Endothelial cell of umbilical vein (primary cell): ENCODE measurements at regions not wholly inside any gene's neighbourhood (a gene's known extent, or its start where the extent isn't known, plus 50 kb on each side); places are given as distances from the start of the nearest gene placed in this dataset.

Experiments used
- BruUV-seq: library from RNA; stranded (reverse); fragments of 400-500 nt; replicated peaks from 2 replicates; lab custom pipeline; 2021; lab: Mats Ljungman, UMichigan
- CTCF ChIA-PET: fragments of 300-600, 350-600 bp; sonication (Branson Sonifier 250); formaldehyde crosslinking; loops from one replicate; lab custom pipeline; 2021; ENCODE audit warnings: antibody characterized with exemption, inconsistent platforms; lab: Charles Lee
- POLR2A ChIA-PET: fragments of 300-600, 350-600 bp; sonication (Branson Sonifier 250); formaldehyde crosslinking; loops from one replicate; lab custom pipeline; 2021; ENCODE audit warnings: antibody characterized with exemption, inconsistent platforms; lab: Charles Lee
- DNase-seq: peaks from one replicate; pipeline ENCODE4 v3.0.0-alpha.2; 2011; ENCODE audit warnings: low read depth, low spot score
- FAIRE-seq: peaks from 2 replicates; lab custom pipeline; 2011; peaks lifted over from hg19 to GRCh38; lab: Jason Lieb, UNC
- H2AFZ ChIP-seq: 2 replicates; pipeline ENCODE4 v1.6.0; 2012; ENCODE audit warnings: low read depth, low read length, control low read depth, inconsistent platforms
- H3K27ac ChIP-seq: 2 replicates; pipeline ENCODE4 v1.5.1; 2011; ENCODE audit warnings: low read depth, mild to moderate bottlenecking, control low read depth, low read length, moderate library complexity; ENCODE audit not compliant: insufficient read depth
- H3K27me3 ChIP-seq, 2 experiments: 2 replicates each; pipeline versions ENCODE4 v1.6.0 to v1.6.1; 2011; ENCODE audit warnings: low read length in 2 of 2, mixed read lengths in 1 of 2; ENCODE audit not compliant: control insufficient read depth in 2 of 2, insufficient read depth in 2 of 2
- H3K36me3 ChIP-seq, 2 experiments: 2 replicates in 1 of 2; 3 replicates in 1 of 2; pipeline ENCODE4 v1.5.1; 2011; ENCODE audit warnings: low read length in 2 of 2, mild to moderate bottlenecking in 1 of 2, moderate library complexity in 1 of 2; ENCODE audit not compliant: control insufficient read depth in 2 of 2, insufficient read depth in 2 of 2; ENCODE audit errors: extremely low read depth in 1 of 2
- H3K4me1 ChIP-seq: 3 replicates; pipeline ENCODE4 v1.5.1; 2011; ENCODE audit warnings: mild to moderate bottlenecking, low read length; ENCODE audit not compliant: control insufficient read depth, insufficient read depth; ENCODE audit errors: extremely low read depth
- H3K4me2 ChIP-seq: 2 replicates; pipeline ENCODE4 v1.6.1; 2011; ENCODE audit warnings: low read length, control low read depth, mixed read lengths; ENCODE audit not compliant: insufficient read depth
- H3K4me3 ChIP-seq, 3 experiments: fragments of 200-600 bp in 1 of 3; sonication (generic), shearing (Covaris generic) in 1 of 3; replicated peaks in 1 of 3; 2 replicates each; pipeline ENCODE4 v1.5.1; 2011 to 2016; ENCODE audit warnings: control low read depth in 3 of 3, low read length in 3 of 3, mild to moderate bottlenecking in 2 of 3, inconsistent platforms in 1 of 3, low read depth in 1 of 3, moderate library complexity in 1 of 3; ENCODE audit not compliant: insufficient read depth in 1 of 3
- H3K79me2 ChIP-seq: 2 replicates; pipeline ENCODE4 v1.6.0; 2012; ENCODE audit warnings: low read length, inconsistent platforms; ENCODE audit not compliant: control insufficient read depth, insufficient read depth
- H3K9ac ChIP-seq: replicated peaks from 2 replicates; pipeline ENCODE3; 2011; ENCODE audit warnings: low read length, control low read depth; ENCODE audit not compliant: insufficient read depth; ENCODE audit errors: extremely low read depth
- H3K9me1 ChIP-seq: replicated peaks from 3 replicates; pipeline ENCODE4 v1.6.0; 2011; ENCODE audit warnings: mild to moderate bottlenecking, low read length; ENCODE audit not compliant: control insufficient read depth, insufficient read depth; ENCODE audit errors: extremely low read depth
- H3K9me3 ChIP-seq: replicated peaks from 2 replicates; pipeline ENCODE4 v1.5.1; 2012; ENCODE audit warnings: low read length, inconsistent platforms; ENCODE audit not compliant: control insufficient read depth, insufficient read depth
- H4K20me1 ChIP-seq: replicated peaks from 2 replicates; pipeline ENCODE3; 2011; ENCODE audit warnings: mild to moderate bottlenecking, low read length; ENCODE audit not compliant: control insufficient read depth, insufficient read depth; ENCODE audit errors: extremely low read depth
- EZH2 ChIP-seq: IDR thresholded peaks from 2 replicates; pipeline ENCODE4 v1.6.1; 2012; ENCODE audit warnings: borderline replicate concordance, low read depth, mild to moderate bottlenecking, moderate library complexity, low read length, inconsistent platforms; ENCODE audit not compliant: severe bottlenecking
- FOS ChIP-seq: IDR thresholded peaks from 2 replicates; pipeline ENCODE4 v1.6.1; 2011; ENCODE audit warnings: mild to moderate bottlenecking, low read length, moderate library complexity, borderline replicate concordance; ENCODE audit not compliant: insufficient read depth
- GATA2 ChIP-seq: IDR thresholded peaks from 2 replicates; pipeline ENCODE4 v1.7.0; 2011; ENCODE audit warnings: low read depth, mild to moderate bottlenecking, moderate library complexity, mixed read lengths, low read length; ENCODE audit not compliant: insufficient read length, insufficient read depth
- JUN ChIP-seq: IDR thresholded peaks from 2 replicates; pipeline ENCODE4 v1.6.1; 2011; ENCODE audit warnings: borderline replicate concordance, low read depth; ENCODE audit not compliant: insufficient read length, insufficient read depth
- MYC ChIP-seq: IDR thresholded peaks from one replicate; pipeline ENCODE4 v1.6.1; 2011; ENCODE audit warnings: mild to moderate bottlenecking, low read depth, low read length
- POLR2A ChIP-seq: IDR thresholded peaks from 2 replicates; pipeline ENCODE4 v1.6.1; 2012; ENCODE audit warnings: low read depth, mild to moderate bottlenecking, control low read depth, low read length
- POLR2AphosphoS5 ChIP-seq: IDR thresholded peaks from 2 replicates; pipeline ENCODE4 v1.6.1; 2012; ENCODE audit warnings: low read depth, mild to moderate bottlenecking, control low read depth, low read length, moderate library complexity; ENCODE audit not compliant: insufficient read depth
- dilution Hi-C: fragments of 300-500 bp; cut with MboI; formaldehyde crosslinking; loops from one replicate; pipeline ENCODE4 v1.15.0; 2019; ENCODE audit warnings: low sequenced_read_pairs; ENCODE audit not compliant: extremely low pct_ligation_motif_present
- intact Hi-C: fragments of 100-400 bp; cut with micrococcal nuclease; formaldehyde crosslinking; loops from one replicate; pipeline ENCODE4 v1.10.0; 2022
- TF ChIP-seq, protein P1 (sequence below), 2 donors: IDR thresholded peaks; 1 replicate in 1 of 2; 2 replicates in 1 of 2; pipeline ENCODE4 v1.5.1; 2011; ENCODE audit warnings: low read length in 2 of 2, mild to moderate bottlenecking in 2 of 2, moderate library complexity in 2 of 2, control low read depth in 1 of 2, inconsistent platforms in 1 of 2, low read depth in 1 of 2; ENCODE audit not compliant: insufficient read depth in 1 of 2; ENCODE audit errors: extremely low read depth in 1 of 2
- TF ChIP-seq, protein P2 (sequence below): IDR thresholded peaks from 2 replicates; pipeline ENCODE4 v1.6.1; 2011; ENCODE audit not compliant: insufficient read depth, insufficient read length

GRCh38 chr2:78115291-78115690, 593.1 kb upstream of the LRRTM4 start:
- dilution Hi-C loops (no loop called here), intact Hi-C loops (no loop called here)
- CTCF ChIA-PET, result no interaction called here
- Histone ChIP-seq H3K4me2 (no peak overlapping the region), H4K20me1 (no peaks in the 10 kb centered on the region), H3K27ac (no peak overlapping the region), H3K4me1 (no peaks in the 10 kb centered on the region), H3K9me3 (no peaks in the 10 kb centered on the region), H3K36me3 (no peaks in the 10 kb centered on the region), H3K79me2 (no peaks in the 10 kb centered on the region), H3K9ac (no peak overlapping the region), H2AFZ (no peak overlapping the region), H3K27me3 (no peaks in the 10 kb centered on the region), H3K4me3 (no peak overlapping the region), H3K9me1 (no peaks in the 10 kb centered on the region)
- TF ChIP-seq GATA2, result no peak
- TF ChIP-seq EZH2, result no peak
- TF ChIP-seq POLR2AphosphoS5, result no peak
- no peak for TF ChIP-seq FOS
- TF ChIP-seq JUN, result no peak
- TF ChIP-seq, protein P1, sequence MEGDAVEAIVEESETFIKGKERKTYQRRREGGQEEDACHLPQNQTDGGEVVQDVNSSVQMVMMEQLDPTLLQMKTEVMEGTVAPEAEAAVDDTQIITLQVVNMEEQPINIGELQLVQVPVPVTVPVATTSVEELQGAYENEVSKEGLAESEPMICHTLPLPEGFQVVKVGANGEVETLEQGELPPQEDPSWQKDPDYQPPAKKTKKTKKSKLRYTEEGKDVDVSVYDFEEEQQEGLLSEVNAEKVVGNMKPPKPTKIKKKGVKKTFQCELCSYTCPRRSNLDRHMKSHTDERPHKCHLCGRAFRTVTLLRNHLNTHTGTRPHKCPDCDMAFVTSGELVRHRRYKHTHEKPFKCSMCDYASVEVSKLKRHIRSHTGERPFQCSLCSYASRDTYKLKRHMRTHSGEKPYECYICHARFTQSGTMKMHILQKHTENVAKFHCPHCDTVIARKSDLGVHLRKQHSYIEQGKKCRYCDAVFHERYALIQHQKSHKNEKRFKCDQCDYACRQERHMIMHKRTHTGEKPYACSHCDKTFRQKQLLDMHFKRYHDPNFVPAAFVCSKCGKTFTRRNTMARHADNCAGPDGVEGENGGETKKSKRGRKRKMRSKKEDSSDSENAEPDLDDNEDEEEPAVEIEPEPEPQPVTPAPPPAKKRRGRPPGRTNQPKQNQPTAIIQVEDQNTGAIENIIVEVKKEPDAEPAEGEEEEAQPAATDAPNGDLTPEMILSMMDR (IDR thresholded peaks at IDR 0.05; ENCODE audit: extremely low read depth in 1 of 2, insufficient read depth in 1 of 2, low read depth in 1 of 2, low read length in 2 of 2), result no peak
- no peak for TF ChIP-seq MYC
- TF ChIP-seq, protein P2, sequence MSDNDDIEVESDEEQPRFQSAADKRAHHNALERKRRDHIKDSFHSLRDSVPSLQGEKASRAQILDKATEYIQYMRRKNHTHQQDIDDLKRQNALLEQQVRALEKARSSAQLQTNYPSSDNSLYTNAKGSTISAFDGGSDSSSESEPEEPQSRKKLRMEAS, result no peak
- TF ChIP-seq POLR2A, result no peak
- no peak for FAIRE-seq
- BruUV-seq, result no TSS peak
- POLR2A ChIA-PET, result no interaction called here
- no peak for DNase-seq
